NCI-H146 (cell line): ENCODE measurements at regions not wholly inside any gene's neighbourhood (a gene's known extent, or its start where the extent isn't known, plus 50 kb on each side); places are given as distances from the start of the nearest gene placed in this dataset.
"Not testable (repeated sequence)": the region's sequence is repeated elsewhere in the genome, so short reads cannot be mapped to it uniquely, and the experiment has no call there.

ENCODE experiments used
- DNase-seq: peaks from one replicate; lab custom pipeline; 2025; lab: John Stamatoyannopoulos, UW

DNA sequence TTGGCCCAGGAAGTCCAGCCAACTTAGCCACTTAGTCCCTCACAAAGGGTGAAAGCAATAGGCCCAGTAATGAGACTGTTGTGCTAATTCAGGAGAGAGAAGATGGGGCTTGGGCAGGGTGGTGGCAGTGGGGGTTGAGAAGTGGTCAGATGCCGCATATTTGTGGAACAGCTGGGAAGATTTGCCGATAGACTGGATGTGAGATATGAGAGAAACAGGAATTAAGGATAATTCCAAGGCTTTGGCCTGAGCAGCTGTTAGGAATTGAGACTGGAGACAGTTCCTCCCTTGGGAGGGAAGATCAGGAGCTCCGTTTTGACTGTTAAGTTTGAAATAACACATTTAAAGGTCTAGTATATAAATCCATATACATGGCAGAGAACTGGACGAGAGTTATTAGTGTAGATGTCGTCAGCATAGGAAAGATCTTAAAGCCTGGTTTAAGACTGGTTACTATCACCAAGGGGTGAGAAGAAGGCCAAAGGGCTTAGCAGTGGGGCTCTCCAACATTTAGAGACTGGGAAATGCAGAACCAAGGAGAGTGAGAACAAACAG, 323.7 kb upstream of the FAM78B start:
- no peak for DNase-seq

DNA sequence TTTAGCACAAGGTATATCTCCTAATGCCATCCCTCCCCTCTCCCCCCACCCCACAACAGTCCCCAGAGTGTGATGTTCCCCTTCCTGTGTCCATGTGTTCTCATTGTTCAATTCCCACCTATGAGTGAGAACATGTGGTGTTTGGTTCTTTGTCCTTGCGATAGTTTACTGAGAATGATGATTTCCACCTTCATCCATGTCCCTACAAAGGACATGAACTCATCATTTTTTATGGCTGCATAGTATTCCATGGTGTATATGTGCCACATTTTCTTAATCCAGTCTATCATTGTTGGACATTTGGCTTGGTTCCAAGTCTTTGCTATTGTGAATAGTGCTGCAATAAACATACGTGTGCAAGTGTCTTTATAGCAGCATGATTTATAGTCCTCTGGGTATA, 327.0 kb upstream of the FAM78B start:
- not testable (repeated sequence) for DNase-seq

DNA sequence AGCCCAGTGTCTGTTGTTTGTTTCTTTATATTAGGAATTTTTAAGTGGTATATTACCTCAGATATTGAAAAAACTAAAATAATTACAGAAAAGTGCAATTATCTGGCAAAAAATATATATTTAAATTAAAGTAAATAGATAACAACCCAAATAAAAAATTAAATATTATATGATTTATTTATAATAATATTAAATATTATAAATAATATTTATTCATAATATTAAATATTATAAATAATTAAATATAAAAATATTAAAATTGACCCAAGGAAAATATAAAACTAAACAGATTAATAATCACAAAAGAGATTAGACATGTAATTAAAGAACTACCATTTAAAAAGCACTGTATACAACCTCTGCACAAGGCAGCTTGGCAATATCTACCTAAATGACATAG, 331.9 kb upstream of the POGK start:
- DNase-seq: no peak

DNA sequence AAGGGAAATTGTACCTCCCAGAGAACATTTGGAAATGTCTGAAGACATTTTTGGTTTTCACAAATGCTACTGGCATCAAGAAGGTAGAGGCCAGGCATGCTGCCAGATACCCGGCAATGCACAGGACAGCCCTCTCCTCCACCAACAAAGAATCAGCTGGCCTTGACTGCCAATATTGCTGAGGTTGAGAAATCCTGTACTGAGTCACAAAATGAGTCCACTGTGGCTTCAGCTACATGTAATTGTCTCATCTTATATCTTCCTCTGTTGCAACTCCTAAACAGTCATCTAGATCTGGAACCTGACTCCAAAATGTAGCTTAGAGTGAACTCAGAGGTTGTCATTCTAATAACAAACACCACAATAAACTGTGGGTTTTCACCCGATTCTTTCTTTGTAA, 327.5 kb upstream of the POGK start:
- DNase-seq: no peak

DNA sequence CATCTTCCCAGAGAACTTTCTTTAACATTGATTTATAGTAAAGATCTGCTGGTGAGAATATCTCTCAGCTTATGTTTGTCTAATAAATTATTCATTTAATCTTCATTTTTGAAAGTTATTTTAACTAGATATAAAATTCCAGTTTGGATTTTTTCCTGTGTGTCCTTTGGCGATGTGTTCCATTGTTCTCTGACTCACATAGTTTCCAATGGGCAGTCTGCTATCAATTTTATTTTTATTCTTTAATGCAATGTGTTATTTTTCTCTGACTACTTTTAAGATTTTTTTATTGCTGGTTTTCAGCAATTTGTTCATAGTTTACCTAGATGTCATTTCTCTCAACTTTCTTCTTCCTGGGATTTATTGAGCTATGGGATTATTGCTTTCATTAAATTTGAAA, 325.2 kb upstream of the POGK start:
- no peak for DNase-seq

DNA sequence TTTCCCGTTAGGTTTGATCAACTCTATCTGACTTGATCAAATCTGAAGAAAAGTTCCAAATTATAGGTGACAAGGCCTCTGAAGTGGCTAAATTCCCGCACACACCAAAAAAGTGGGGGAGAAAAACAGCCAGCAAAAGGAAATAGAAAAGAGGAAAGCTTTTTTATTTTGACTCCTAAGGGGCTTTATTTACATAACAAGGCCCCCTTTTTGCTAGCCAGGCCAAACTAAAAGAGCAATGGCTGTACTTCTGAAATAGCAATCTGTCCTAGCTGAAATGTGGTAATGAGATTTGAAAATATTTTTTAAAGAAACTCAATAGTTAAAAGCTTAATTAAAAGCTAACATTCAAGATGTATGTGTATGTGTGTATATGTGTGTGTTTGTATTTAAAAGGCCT, 311.5 kb upstream of the POGK start:
- no peak for DNase-seq

DNA sequence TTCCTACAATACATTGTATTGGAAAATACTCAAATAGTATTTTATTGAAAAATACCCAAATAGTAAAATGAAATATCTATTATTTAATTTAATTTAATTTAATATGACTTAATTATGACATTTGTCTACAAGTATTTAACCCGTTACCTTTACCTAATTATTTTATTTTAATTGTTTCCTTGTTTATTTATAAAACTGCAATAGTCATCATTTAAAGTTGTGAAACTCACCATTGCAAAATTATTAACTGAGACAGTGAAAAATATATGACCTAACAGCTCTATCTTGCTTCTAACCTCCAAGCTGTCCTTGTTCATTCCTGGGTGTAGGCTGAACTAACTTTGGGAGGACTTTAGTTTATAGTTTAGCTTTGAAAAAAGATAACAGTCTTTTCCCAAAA, 300.6 kb upstream of the POGK start:
- DNase-seq: no peak

DNA sequence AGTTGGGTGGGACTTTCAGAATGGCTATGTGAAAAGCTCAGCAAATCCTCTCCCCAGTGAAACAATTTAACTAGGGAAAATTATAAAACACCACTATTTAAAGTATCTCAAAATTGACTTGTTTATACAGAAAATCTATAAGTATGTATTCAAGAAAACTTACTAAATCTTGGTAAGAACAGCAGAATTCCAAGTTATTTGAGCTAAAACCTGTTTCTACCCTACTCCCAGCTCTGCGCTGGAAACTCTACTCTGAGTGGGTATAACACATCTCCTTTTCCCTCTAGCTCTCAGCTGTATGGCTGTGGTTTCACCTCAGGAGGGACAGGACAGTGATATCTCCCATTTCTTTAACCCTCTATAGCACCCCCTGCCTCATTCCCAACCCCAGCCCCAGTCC, 295.2 kb upstream of the POGK start:
- no peak for DNase-seq

DNA sequence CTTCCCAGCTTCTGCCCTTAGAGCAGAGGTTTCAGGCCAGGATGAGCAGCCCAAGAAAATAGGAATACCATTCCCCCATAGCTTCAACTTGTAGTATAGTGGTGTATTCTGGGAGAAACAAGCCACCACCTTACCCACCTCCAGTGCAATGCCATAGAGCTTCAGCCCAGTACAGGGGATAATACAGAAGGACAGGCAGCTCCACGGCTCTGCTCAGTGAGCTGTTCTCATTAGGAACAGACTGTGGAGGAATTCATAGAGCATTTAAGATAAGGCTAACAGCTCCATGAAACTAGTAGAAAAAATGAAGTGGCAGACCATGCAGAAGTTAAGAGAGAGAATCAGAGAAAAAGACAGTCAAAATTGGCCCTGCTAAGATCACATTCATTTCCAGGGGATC, 294.7 kb upstream of the POGK start:
- DNase-seq: no peak

DNA sequence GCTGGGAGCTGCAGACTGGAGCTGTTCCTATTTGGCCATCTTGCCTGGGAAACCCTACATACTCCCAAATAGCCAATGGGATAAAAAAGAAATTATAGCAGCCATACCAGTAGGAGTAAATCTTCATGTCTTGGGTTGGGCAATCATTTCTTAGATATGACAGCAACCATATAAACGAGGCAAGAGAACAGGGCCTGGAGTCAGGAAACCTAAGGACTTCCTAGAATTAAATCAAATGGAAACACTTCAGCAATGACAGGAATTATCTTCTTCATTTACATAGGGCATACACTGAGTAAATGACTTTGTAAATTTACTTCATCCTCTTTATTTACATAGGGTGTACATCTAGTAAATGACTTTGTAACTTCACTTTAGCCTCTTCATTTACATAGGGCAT, 286.6 kb upstream of the POGK start:
- DNase-seq: no peak

DNA sequence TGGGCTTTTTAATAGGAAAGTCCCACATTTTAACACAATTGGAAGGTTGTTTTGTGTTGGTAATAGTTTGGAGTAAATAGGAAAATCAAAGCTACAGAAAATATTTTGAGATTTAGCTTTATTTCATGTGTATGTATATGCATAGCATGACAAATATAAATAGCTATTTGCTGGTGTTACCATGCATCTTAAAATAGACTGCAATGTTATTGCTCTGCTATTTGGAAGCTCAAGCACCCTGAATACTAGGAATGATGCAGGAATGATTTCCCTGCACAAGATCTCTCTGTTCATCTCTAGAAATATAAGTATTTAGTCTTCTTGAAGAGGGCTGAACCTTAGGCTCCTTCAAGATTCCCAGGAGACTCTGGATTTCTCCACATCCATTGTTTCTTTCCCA, 268.3 kb upstream of the POGK start:
- DNase-seq: no peak

DNA sequence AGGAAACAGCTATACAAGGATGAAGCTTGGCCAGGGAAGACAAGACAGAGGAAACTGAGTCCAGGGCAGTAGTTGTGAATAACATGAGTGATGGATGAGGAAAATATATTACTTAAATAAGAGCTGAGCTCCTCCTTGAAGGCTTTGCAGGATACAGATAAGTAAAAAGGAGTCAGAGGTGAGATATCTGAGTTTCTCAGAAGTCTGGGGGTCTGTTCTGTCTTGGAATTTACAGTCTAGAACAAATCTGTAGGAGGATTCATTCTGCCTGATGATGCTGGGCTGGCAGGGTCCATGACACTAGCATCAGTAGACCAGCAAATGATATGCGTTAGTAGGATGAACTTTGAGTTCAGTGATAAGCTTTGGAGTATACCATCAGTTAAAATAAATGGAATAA, 266.1 kb upstream of the POGK start:
- DNase-seq: no peak

DNA sequence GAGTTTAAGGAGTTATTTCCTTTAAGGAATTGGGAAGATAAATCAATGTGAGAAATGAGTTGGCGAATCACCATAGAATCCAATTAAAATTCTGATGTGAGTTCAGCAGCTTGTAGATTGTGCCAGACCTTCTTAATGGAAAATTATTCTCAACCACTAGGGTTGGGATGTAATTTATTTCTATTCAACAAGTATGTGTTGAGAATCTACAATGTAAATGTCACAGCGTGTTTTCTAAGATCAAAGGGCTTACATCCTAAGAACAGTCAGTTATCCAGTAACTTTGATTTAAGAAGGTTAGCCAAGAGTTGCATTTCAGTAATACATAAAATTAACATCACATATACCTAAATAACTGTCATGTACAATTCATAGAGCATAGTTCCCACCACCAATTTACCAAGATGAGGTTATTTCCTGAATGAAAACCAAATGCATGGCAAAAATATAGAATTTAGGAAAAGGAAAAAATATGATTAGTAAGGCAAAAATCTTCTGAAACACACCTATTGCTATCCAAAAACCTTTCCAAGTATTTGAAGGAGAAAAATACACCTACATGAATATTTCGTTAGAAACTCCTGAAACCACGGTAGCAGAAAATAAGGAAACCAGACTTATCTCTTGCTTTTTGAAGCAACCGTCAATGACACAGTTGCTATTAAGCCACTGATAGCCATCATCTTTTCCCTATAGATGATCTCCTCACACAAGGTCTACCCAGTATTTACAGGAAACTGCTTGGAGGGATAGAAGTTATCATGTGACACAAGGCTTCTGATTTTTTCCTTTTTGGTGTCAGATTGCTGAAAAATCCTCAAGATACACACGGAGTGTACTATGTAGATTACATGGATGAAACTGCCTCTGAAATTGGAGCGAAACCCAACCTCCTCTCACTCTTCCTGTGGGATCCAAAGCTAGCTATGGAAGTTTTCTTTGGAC, 259.4 kb upstream of the POGK start:
- no peak for DNase-seq

DNA sequence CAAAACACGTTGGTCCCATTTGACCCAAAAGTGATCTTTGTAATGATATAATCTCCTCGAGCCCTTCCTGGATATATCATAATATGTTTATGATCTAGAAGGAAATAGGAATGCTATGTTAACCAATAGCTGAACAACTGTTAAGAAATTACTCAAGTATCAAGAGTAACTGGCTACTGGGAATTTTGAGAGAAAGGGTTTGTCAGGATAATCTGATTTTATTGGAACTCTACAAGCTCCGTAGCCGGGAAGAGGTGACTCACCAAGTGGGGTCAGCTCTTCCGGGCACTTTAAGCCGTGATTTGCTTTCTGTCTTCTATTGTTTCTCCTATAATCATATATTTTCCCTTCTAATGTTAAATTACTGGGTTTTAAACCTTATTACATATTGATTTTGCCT, 250.5 kb upstream of the POGK start:
- no peak for DNase-seq

DNA sequence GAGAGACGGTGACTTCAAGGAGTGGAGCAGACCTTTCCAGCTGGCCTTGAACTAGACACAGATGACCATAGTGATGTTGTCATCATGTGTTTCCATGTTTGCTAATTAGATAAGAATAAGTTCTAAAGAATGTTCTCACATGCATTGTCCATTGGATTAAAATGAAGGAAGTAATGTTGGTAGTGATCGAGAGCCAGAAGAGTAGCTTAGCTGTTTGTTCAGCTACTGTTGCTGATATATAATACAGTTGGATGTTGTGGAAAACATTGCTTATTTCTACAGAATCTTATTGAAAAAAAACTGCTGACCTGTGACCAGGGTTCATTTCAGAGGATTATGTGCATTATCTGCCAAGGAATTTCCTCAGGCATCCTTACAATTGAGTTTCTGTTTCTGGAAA, 249.1 kb upstream of the POGK start:
- no peak for DNase-seq

DNA sequence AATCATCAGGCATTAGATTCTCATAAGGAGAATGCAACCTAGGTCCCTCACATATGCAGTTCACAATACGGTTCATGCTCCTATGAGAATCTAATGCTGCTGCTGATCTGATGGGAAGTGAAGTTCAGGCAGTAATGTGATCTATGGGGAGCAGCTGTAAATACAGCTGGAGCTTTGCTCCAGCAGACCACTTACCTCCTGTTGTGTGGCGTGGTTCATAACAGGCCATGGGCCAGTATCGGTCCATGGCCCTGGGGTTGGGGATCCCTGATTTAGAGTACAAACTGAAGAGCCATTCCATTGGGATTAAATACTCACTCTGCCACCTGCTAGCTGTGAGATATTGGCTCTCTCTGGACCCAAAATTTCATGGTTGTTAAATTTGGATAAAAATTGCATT, 244.6 kb upstream of the POGK start:
- no peak for DNase-seq

DNA sequence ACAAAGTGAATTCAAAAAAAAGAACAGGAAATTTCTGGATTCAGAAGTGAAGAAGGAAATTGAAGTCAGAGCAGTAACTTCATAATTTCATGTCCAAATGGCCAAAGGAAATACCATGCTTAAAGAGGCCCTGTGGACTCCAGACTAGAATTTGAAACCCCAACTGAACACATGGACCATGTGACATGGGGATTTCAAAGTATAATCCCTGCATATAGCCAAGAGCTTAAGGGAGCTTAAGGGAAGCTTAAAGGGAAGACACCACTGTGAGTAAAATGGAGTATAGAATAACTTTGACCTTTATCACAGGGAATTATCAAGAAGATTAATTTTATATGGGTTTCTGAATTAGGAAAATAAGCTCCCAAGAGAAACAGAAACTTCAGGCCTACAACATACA, 241.8 kb upstream of the POGK start:
- no peak for DNase-seq

DNA sequence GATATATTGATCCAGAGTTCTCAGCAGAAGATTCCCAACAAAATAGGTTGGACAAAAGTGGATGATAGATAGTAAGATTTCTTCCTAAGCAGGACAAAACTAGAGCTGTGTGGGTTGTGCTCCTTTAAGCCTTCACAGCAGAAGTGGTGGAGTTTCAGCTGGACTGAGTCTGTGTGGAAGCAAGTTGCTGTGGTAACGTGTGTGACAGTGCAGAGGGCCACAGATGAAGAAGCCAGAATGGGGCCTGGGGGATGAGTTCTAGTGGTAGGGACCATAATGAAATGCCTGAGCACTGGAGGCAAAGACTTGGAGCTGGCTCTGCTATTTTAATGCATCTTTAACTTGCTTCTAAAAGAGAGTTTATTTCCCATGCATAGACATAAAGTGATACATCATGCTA, 238.7 kb upstream of the POGK start:
- no peak for DNase-seq

DNA sequence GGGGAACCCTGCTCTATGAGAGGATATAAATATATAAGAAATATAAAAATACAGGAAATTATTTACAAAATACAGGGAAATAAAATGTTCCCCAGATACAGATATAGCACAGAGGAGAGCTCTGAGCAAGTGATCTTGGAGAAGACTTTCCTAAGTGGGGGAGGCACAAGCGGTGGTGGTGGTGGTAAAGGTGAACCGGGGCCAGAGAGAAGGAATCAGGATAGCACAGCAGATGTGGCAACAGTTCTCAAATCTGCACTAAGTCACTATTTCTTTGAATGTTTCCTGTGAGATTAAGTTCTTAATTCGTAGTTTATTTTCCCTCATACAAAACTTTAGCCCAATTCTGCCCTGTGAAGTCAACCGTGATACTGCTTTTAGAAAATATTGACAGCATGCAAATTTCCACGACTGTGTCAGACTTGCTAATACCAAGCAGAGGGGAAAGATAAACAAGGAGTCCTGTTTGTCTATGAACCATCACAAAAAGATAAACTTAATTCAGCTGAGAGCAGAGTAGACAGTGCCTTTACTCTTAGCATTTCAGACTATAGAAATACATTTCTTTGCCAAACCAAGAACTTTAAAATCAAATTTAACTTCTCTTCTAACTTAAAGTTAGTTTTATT, 237.5 kb upstream of the POGK start:
- no peak for DNase-seq

DNA sequence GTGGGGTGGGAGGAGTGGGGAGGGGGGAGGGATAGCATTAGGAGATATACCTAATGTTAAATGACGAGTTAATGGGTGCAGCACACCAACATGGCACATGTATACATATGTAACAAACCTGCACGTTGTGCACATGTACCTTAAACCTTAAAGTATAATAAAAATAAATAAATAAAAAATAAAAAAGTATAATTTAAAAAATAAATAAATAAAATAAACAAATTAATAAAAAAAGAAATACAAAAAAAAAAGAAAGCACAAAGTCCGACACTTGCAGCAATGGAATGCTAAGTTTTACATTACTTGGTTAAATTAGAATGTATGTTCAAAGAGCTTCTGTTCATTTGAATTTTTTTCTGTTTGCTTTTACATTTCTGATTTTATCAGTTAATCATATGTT, 236.5 kb upstream of the POGK start:
- DNase-seq: not testable (repeated sequence)

DNA sequence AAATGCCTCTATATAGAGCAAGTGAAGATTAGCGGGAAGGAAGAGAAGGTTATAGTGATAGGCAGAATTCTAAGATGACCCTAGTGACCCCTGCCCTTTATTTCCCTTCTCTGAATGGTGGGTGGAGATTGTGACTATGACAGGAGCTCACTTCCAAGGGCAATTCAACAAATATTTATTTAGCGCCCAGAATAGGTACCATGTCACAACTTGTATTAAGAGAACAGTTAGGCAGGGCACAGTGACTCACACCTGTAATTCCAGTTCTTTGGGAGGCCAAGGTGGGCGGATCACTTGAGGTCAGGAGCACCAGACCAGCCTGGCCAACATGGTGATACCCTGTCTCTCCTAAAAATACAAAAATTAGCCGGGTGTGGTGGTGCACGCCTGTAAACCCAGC, 236.0 kb upstream of the POGK start:
- no peak for DNase-seq

DNA sequence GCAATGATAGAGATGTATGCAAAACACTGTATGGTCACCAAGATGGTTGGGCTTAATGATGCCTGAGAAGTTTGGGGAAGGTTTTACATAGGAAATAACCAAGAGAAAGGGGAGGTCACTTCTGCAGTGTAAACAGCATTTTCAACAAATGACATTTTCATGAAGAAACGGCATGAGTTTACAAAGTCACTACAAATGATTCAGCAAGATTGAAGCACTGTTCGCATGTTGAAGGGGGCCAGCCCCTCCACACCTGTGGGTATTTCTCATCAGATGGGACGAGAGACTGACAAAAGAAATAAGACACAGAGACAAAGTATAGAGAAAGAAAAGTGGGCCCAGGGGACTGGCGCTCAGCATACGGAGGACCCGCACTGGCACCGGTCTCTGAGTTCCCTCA, 234.1 kb upstream of the POGK start:
- no peak for DNase-seq

DNA sequence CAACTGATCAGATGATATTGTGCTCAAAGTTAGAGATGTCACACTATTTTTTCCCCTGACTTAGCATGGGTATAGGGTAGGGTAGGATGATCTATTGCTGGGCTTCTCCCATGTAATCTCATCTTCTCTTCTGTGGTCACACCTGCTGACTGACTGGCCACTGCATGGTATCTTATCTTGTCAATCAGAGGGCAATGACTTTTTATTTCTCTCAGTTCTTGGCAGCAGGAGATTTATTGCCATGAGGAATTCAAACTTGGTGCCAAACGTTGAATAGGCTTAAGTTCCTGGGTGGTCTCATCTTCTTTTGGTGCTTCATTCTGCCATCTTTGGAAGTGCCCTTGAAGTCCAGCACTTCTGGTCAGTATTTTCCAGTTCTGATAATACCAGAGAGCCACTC, 226.4 kb upstream of the POGK start:
- no peak for DNase-seq

DNA sequence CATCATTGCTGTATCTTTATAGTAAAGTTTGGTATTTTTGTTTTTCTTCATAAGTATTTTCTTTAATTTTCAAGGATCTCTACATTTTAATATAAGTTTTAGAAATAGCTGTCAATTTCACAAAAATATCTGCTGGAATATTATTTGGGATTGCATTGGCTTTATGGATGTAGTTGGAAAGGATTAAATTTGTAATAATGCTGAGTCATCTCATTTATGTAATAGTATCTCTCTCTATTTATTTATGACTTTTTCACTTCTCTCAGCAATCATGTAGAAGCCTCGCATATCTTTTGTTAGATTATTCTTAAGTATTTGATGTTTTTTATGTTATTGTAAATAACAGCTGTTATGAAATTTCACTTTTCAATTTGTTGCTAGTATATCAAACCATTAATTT, 223.1 kb upstream of the POGK start:
- DNase-seq: no peak
